RKO (cell line): ENCODE measurements at regions not wholly inside any gene's neighbourhood (a gene's known extent, or its start where the extent isn't known, plus 50 kb on each side); places are given as distances from the start of the nearest gene placed in this dataset.
A peak's percentile ranks its signal among the peaks of the same experiment; 100 is the strongest.
"Not testable (repeated sequence)": the region's sequence is repeated elsewhere in the genome, so short reads cannot be mapped to it uniquely, and the experiment has no call there.

ENCODE experiments used
- DNase-seq: peaks from one replicate; pipeline ENCODE4 v3.0.0-alpha.2; 2016; ENCODE audit warnings: low spot score

DNA sequence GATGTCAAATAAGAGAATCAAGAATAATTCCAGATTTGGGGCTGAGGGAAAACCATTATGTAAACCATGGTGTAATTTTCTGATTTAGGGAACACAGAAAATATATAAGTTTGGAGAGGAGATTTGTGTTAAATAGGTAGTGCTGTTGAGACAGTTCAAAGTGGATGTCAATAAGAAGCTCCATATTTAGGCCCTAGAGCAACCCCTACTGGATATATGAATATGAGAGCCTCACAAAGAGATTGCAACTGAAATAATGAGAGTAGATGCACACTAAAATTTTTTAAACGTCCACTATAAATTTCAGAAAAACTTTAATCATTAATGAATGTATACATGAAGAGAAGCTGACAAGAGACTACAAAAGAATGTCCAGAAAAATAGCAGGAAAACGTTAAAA, 1447.8 kb upstream of the PRMT6 start:
- DNase-seq, result peak; percentile 36

- DNase-seq, result no peak
Measured at GRCh38 chr1:105626276-105626987, 1430.0 kb upstream of the PRMT6 start.

- DNase-seq, result not testable (repeated sequence)
Measured at GRCh38 chr1:105631153-105631744, 1425.2 kb upstream of the PRMT6 start.

GRCh38 chr1:105632342-105633196, 1423.9 kb upstream of the PRMT6 start:
- no peak for DNase-seq

DNA sequence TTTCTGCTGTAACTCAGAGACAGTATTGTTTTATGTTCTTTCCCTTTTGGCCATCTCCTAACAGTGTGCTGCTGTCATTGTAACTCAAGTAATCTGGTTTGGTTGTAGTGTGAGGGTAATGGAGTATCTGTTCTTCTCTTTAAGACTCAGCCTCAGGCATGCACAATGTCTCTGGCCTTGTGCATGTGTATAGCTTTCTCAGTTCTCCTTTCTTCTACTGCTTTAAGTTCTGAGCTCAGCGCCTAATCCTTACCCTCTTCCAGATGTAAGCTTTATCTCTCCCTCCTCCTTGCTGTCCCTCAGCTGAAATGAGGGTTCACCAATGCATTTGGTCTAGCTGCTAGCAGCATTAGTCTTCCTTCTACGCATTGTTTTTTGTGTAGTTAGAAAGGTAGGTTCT, 1420.4 kb upstream of the PRMT6 start:
- no peak for DNase-seq

DNA sequence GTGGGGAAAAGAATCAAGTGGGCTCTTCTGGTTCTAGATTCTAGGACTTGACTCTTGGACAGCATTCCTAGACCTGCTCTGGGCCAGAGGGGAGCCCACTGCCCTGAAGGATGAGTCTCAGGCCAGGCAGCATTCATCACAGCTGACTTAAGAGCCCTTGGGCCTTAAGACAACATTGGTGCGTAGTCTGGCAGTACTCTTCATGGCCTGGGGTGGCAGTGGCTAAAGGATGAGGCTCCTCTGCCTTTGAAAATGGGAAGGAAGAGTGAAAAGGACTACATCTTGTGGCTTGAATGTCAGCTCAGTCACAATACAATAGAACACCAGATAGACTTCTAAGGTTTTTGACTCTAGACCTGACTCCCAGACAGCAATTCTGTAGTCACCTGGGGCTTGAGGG, 1415.1 kb upstream of the PRMT6 start:
- no peak for DNase-seq

- no peak for DNase-seq
Measured at GRCh38 chr1:105652109-105652508, 1404.4 kb upstream of the PRMT6 start.

DNA sequence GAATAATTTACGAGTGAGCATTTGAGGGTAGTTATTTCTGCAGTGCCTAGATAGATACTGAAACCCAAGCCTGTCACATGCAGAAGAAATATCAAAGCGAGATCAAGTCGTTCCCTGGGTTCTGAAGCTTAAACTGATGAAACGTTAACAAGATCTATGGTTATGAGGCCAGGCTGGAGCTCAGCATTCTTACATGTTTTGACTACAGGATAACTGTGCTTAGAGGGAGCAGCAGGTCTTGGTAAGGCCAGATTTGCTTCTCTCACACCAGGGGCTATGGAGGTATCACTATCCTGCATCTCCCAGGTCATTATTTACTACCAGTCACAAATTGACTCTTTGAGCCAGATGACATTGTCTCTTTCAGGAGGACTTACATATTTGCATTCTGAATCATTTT, 1401.4 kb upstream of the PRMT6 start:
- no peak for DNase-seq

DNA sequence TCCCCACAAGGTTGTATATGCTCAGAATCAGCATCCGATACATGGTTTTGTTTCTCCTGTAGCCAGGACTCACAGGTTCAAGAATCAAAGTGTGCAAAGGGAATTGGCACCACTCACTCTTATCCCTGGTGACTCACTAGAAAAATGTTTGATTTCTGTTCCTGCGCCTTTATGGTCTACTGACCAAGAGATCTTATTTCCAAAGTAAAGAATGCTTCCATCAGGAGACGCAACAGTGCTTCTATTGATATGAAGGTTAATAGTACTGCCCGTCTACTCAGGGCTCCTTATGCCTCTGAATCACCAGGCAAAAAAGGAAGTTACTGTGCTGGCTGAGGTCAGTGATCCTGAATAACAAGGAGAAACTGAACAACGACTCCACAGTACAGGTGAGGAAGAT, 1392.0 kb upstream of the PRMT6 start:
- no peak for DNase-seq

- peak; percentile 46 for DNase-seq
Measured at GRCh38 chr1:105678334-105678733, 1378.1 kb upstream of the PRMT6 start.

DNA sequence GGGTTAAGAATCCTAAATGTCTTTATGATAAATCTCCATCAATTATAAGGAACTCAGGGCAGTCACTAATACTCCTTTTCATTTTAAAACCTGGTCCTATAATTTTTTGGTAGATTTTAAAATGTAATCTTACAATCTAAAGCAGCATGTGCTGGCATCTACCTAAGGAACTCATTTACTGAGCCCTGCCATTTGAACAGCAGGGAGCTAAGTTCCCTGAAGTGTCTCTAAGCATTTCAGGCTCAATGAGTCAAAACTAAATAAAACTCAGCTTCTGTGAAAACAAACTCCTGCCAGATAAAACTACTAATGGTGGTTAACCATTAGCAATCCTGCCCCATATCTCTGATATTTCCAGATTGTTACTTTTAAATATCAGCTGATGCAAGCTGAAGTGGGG, 1371.8 kb upstream of the PRMT6 start:
- DNase-seq, result no peak

DNA sequence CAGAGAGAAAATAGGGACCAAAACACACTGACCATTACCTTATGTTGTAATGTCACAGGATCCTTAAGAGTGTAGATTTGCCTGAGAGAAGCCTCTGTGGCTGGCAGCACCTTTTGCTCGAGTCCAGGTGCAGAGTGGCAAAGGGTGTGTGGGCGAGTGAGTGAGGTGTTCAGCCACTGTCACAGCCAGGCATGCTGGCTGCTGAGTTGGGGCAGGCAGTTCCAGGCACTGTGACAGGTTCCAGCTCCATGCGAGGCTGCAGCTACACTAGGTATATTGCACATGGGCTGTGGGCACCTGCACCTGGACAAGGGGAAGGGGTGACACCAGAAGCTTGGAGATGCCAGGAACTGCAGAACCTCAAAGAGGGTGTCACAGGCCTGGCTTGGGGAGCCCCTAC, 1370.4 kb upstream of the PRMT6 start:
- DNase-seq, result no peak

GRCh38 chr1:105686874-105687690, 1369.4 kb upstream of the PRMT6 start:
- DNase-seq, result no peak

- DNase-seq, result no peak
Measured at GRCh38 chr1:105700723-105701122, 1355.8 kb upstream of the PRMT6 start.

- DNase-seq, result no peak
Measured at GRCh38 chr1:105724286-105724685, 1332.2 kb upstream of the PRMT6 start.

GRCh38 chr1:105730701-105731100, 1325.8 kb upstream of the PRMT6 start:
- DNase-seq, result no peak

- no peak for DNase-seq
Measured at GRCh38 chr1:105736349-105736748, 1320.1 kb upstream of the PRMT6 start.

- DNase-seq, result no peak
Measured at GRCh38 chr1:105779727-105780126, 1276.7 kb upstream of the PRMT6 start.

- no peak for DNase-seq
Measured at GRCh38 chr1:105785021-105785420, 1271.5 kb upstream of the PRMT6 start.

- DNase-seq, result peak; percentile 72
Measured at GRCh38 chr1:105793536-105794146, 1262.8 kb upstream of the PRMT6 start.

GRCh38 chr1:105795741-105796140, 1260.7 kb upstream of the PRMT6 start:
- no peak for DNase-seq
